OCI-LY1 (cell line): ENCODE measurements at regions not wholly inside any gene's neighbourhood (a gene's known extent, or its start where the extent isn't known, plus 50 kb on each side); places are given as distances from the start of the nearest gene placed in this dataset.

Experiments used
- CTCF ChIP-seq: fragments of 200-600 bp; sonication (generic), shearing (Covaris generic); IDR thresholded peaks from 2 replicates; pipeline ENCODE4 v1.5.1; 2017; ENCODE audit warnings: mild to moderate bottlenecking, antibody characterized with exemption, low read length, moderate library complexity, mixed read lengths
- EZH2 ChIP-seq: fragments of 200-600 bp; sonication (generic), shearing (Covaris generic); IDR thresholded peaks from 2 replicates; pipeline ENCODE4 v1.8.0; 2017; ENCODE audit warnings: borderline replicate concordance, mixed run types, mild to moderate bottlenecking, antibody characterized with exemption, low read length, moderate library complexity, mixed read lengths

- TF ChIP-seq CTCF (no peak), EZH2 (no peak)
Measured at GRCh38 chr9:8030095-8030494, 230.5 kb upstream of the DMAC1 start.
